OCI-LY1 (cell line): ENCODE measurements at regions not wholly inside any gene's neighbourhood (a gene's known extent, or its start where the extent isn't known, plus 50 kb on each side); places are given as distances from the start of the nearest gene placed in this dataset.

Experiments used
- H2AFZ ChIP-seq: fragments of 200-600 bp; sonication (generic), shearing (Covaris generic); 2 replicates; pipeline ENCODE4 v1.6.0; 2014; ENCODE audit warnings: antibody characterized with exemption, mild to moderate bottlenecking, low read length
- H3F3A ChIP-seq: fragments of 200-600 bp; sonication (generic), shearing (Covaris generic); 2 replicates; pipeline ENCODE4 v1.6.0; 2014; ENCODE audit warnings: mild to moderate bottlenecking, antibody characterized with exemption, low read length, moderate library complexity; ENCODE audit not compliant: insufficient read depth
- H3K27ac ChIP-seq: fragments of 200-600 bp; sonication (generic); 2 replicates; pipeline ENCODE4 v1.5.1; 2014; ENCODE audit warnings: low read length, mixed run types, mild to moderate bottlenecking, low read depth; ENCODE audit not compliant: poor library complexity, severe bottlenecking
- H3K27me3 ChIP-seq: fragments of 200-600 bp; sonication (generic); 2 replicates; pipeline ENCODE4 v1.6.0; 2014; ENCODE audit warnings: antibody characterized with exemption, mild to moderate bottlenecking, low read length, moderate library complexity; ENCODE audit not compliant: insufficient read depth
- H3K36me3 ChIP-seq: fragments of 200-600 bp; sonication (generic); 2 replicates; pipeline ENCODE4 v1.6.1; 2014; ENCODE audit warnings: mild to moderate bottlenecking, antibody characterized with exemption, low read length, moderate library complexity, mixed read lengths; ENCODE audit not compliant: insufficient read depth
- H3K4me1 ChIP-seq: fragments of 200-600 bp; sonication (generic); 2 replicates; pipeline ENCODE4 v1.5.1; 2014; ENCODE audit warnings: mild to moderate bottlenecking, low read length, moderate library complexity; ENCODE audit not compliant: insufficient read depth, severe bottlenecking
- H3K4me2 ChIP-seq: fragments of 200-600 bp; sonication (generic), shearing (Covaris generic); 2 replicates; pipeline ENCODE4 v1.6.1; 2014; ENCODE audit warnings: low read length
- H3K4me3 ChIP-seq: fragments of 200-600 bp; sonication (generic); 2 replicates; pipeline ENCODE4 v1.5.1; 2014; ENCODE audit warnings: low read length, low read depth, mild to moderate bottlenecking, mixed read lengths; ENCODE audit not compliant: poor library complexity, severe bottlenecking
- H3K79me2 ChIP-seq: fragments of 200-600 bp; shearing (Covaris generic); 2 replicates; pipeline ENCODE4 v1.6.1; 2016; ENCODE audit warnings: mixed run types, low read length, mixed read lengths; ENCODE audit not compliant: insufficient read depth
- H3K9ac ChIP-seq: fragments of 200-600 bp; sonication (generic), shearing (Covaris generic); 2 replicates; pipeline ENCODE4 v1.6.1; 2014; ENCODE audit warnings: mild to moderate bottlenecking, low read length, mixed read lengths
- H3K9me2 ChIP-seq: fragments of 200-600 bp; sonication (generic), shearing (Covaris generic); 2 replicates; pipeline ENCODE4 v1.6.1; 2014; ENCODE audit warnings: low read depth, mild to moderate bottlenecking, low read length, mixed read lengths
- H3K9me3 ChIP-seq: fragments of 200-600 bp; shearing (Covaris generic); 2 replicates; pipeline ENCODE4 v1.6.1; 2014; ENCODE audit warnings: low read length, mixed read lengths
- H4K20me1 ChIP-seq: fragments of 200-600 bp; sonication (generic), shearing (Covaris generic); 2 replicates; pipeline ENCODE4 v1.6.0; 2016; ENCODE audit warnings: mild to moderate bottlenecking, low read length; ENCODE audit not compliant: insufficient read depth
- EZH2 ChIP-seq: fragments of 200-600 bp; sonication (generic), shearing (Covaris generic); IDR thresholded peaks from 2 replicates; pipeline ENCODE4 v1.8.0; 2017; ENCODE audit warnings: borderline replicate concordance, mixed run types, mild to moderate bottlenecking, antibody characterized with exemption, low read length, moderate library complexity, mixed read lengths
- TF ChIP-seq, protein P1 (sequence below): fragments of 200-600 bp; sonication (generic), shearing (Covaris generic); IDR thresholded peaks from 2 replicates; pipeline ENCODE4 v1.5.1; 2017; ENCODE audit warnings: mild to moderate bottlenecking, antibody characterized with exemption, low read length, moderate library complexity, mixed read lengths

DNA sequence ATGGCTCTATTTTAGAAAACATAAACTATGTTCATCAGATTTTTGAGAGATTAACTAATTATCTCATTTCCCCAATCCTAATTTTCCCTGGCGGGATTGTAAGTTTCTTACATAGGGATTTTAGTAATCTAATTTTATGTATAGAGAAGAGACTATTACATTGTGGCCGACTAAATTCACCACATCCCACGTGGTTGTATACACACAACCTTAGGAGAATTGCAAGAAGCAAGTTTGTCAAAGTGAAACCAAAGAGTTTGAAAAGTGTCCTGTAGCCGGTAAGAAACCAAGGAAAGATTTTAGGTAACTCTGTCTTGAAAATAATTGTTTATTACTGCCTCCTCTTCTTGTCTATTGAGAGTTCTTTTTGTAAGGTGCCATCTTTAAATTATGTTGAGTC lies 550.6 kb downstream of the LTN1 start:
- Histone ChIP-seq H3K4me3 (no peak overlapping the region), H3K9me3 (no peaks in the 10 kb centered on the region)

DNA sequence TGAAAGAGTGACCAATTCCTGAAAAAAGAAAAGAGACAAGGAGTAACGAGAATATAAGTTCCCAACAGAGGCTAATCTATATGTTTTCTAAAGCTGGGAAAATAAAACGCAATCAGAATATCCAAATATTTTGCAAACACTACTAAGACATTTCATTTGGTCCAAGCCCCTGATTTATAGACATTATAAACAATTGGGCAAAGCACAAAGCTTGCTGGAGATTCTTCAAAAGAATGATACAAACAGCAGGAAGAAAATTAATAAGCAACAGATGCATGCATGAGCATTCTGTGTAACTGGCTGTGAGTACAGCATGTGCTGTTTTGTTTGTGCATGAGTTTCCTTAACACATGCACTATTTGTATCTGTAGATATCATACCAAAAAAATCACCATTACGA lies 552.9 kb downstream of the LTN1 start:
- Histone ChIP-seq H3K36me3 (no peaks in the 10 kb centered on the region), H3K79me2 (no peaks in the 10 kb centered on the region), H4K20me1 (no peaks in the 10 kb centered on the region), H3F3A (no peaks in the 10 kb centered on the region), H3K4me1 (no peaks in the 10 kb centered on the region), H3K4me2 (no peak overlapping the region), H3K27me3 (no peaks in the 10 kb centered on the region), H3K9me3 (no peaks in the 10 kb centered on the region), H3K27ac (no peak overlapping the region), H2AFZ (no peak overlapping the region), H3K9me2 (no peaks in the 10 kb centered on the region), H3K4me3 (no peak overlapping the region), H3K9ac (no peak overlapping the region)
- TF ChIP-seq, protein P1, sequence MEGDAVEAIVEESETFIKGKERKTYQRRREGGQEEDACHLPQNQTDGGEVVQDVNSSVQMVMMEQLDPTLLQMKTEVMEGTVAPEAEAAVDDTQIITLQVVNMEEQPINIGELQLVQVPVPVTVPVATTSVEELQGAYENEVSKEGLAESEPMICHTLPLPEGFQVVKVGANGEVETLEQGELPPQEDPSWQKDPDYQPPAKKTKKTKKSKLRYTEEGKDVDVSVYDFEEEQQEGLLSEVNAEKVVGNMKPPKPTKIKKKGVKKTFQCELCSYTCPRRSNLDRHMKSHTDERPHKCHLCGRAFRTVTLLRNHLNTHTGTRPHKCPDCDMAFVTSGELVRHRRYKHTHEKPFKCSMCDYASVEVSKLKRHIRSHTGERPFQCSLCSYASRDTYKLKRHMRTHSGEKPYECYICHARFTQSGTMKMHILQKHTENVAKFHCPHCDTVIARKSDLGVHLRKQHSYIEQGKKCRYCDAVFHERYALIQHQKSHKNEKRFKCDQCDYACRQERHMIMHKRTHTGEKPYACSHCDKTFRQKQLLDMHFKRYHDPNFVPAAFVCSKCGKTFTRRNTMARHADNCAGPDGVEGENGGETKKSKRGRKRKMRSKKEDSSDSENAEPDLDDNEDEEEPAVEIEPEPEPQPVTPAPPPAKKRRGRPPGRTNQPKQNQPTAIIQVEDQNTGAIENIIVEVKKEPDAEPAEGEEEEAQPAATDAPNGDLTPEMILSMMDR = no peak
- TF ChIP-seq EZH2 = no peak

More for the DNA sequence above, 550.6 kb downstream of the LTN1 start:
- Histone ChIP-seq H3K27me3 (no peaks in the 10 kb centered on the region), H3K4me2 (no peak overlapping the region), H3K9ac (no peak overlapping the region), H3K9me2 (no peaks in the 10 kb centered on the region), H3F3A (no peaks in the 10 kb centered on the region), H3K27ac (no peak overlapping the region), H3K36me3 (no peaks in the 10 kb centered on the region), H4K20me1 (no peaks in the 10 kb centered on the region), H2AFZ (no peak overlapping the region), H3K79me2 (no peaks in the 10 kb centered on the region), H3K4me1 (no peaks in the 10 kb centered on the region)
- TF ChIP-seq, protein P1 = no peak
- TF ChIP-seq EZH2 = no peak

DNA sequence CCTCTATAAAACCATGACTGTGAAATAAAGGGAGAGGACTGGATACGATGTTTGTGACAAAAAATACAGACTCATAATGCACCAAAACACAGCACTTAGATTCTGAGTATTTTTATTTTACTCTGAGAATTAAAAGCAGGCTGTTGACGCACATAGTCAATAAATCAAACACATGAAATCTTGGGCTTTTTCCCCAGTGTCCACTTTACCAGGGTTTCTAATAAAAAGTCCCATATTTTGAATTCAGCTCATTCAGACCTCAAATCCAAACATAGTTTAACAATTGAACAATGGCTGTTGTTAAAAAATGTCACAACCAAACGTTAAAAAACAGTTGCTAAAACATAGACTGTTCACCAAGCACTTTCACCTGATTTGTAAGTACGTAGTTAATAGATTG lies 553.4 kb downstream of the LTN1 start:
- Histone ChIP-seq H3K9ac (no peak overlapping the region), H3K4me1 (no peaks in the 10 kb centered on the region), H3K4me2 (no peak overlapping the region), H4K20me1 (no peaks in the 10 kb centered on the region), H3K79me2 (no peaks in the 10 kb centered on the region), H3K9me2 (no peaks in the 10 kb centered on the region), H3K9me3 (no peaks in the 10 kb centered on the region), H3K36me3 (no peaks in the 10 kb centered on the region), H3K27ac (no peak overlapping the region), H2AFZ (no peak overlapping the region; the same call in 1 of the 2 replicates), H3F3A (no peaks in the 10 kb centered on the region), H3K4me3 (no peak overlapping the region), H3K27me3 (no peaks in the 10 kb centered on the region)
- TF ChIP-seq, protein P1 = no peak
- no peak for TF ChIP-seq EZH2
